ENCODE measurements at regions not wholly inside any gene's neighbourhood (a gene's known extent, or its start where the extent isn't known, plus 50 kb on each side); places are given as distances from the start of the nearest gene placed in this dataset.

- DNase-seq (ENCODE audit: low read depth) = no peak
Measured at GRCh38 chr15:31510057-31510456, 183.4 kb downstream of the KLF13 start.

- peak; percentile 30 for DNase-seq (ENCODE audit: low read depth)
Measured at GRCh38 chr15:31511707-31512310, 185.2 kb downstream of the KLF13 start.

- no peak for DNase-seq (ENCODE audit: low read depth)
Measured at GRCh38 chr15:31513178-31513577, 186.5 kb downstream of the KLF13 start.

GRCh38 chr15:31516440-31516839 is 189.8 kb downstream of the KLF13 start:
- DNase-seq (ENCODE audit: low read depth) = no peak

GRCh38 chr15:31516874-31517273 is 190.2 kb downstream of the KLF13 start:
- no peak for DNase-seq (ENCODE audit: low read depth)

- no peak for DNase-seq (ENCODE audit: low read depth)
Measured at GRCh38 chr15:31517711-31518110, 191.1 kb downstream of the KLF13 start.

GRCh38 chr15:31522028-31522427 is 195.4 kb downstream of the KLF13 start:
- DNase-seq (ENCODE audit: low read depth) = no peak

GRCh38 chr15:31523027-31523654 is 196.5 kb downstream of the KLF13 start:
- DNase-seq (ENCODE audit: low read depth) = no peak

GRCh38 chr15:31523655-31524049 is 197.0 kb downstream of the KLF13 start:
- DNase-seq (ENCODE audit: low read depth) = no peak

GRCh38 chr15:31525185-31525695 is 198.6 kb downstream of the KLF13 start:
- no peak for DNase-seq (ENCODE audit: low read depth)

GRCh38 chr15:31525988-31526665 is 199.5 kb downstream of the KLF13 start:
- DNase-seq (ENCODE audit: low read depth) = no peak

- DNase-seq (ENCODE audit: low read depth) = no peak
Measured at GRCh38 chr15:31526916-31527690, 200.5 kb downstream of the KLF13 start.

GRCh38 chr15:31528846-31529245 is 202.2 kb downstream of the KLF13 start:
- no peak for DNase-seq (ENCODE audit: low read depth)

- DNase-seq (ENCODE audit: low read depth) = no peak
Measured at GRCh38 chr15:31537770-31538592, 211.3 kb downstream of the KLF13 start.

- DNase-seq (ENCODE audit: low read depth) = no peak
Measured at GRCh38 chr15:31540633-31541032, 214.0 kb downstream of the KLF13 start.

- DNase-seq (ENCODE audit: low read depth) = no peak
Measured at GRCh38 chr15:31544361-31544760, 217.7 kb downstream of the KLF13 start.

GRCh38 chr15:31545257-31545656 is 218.6 kb downstream of the KLF13 start:
- no peak for DNase-seq (ENCODE audit: low read depth)

- DNase-seq (ENCODE audit: low read depth) = no peak
Measured at GRCh38 chr15:31550211-31550977, 223.8 kb downstream of the KLF13 start.

- DNase-seq (ENCODE audit: low read depth) = no peak
Measured at GRCh38 chr15:31551323-31551722, 224.7 kb downstream of the KLF13 start.

- no peak for DNase-seq (ENCODE audit: low read depth)
Measured at GRCh38 chr15:31552482-31553099, 226.0 kb downstream of the KLF13 start.

All from T-helper 22 cell (primary cell).